ENCODE measurements at regions not wholly inside any gene's neighbourhood (a gene's known extent, or its start where the extent isn't known, plus 50 kb on each side); places are given as distances from the start of the nearest gene placed in this dataset.

DNA sequence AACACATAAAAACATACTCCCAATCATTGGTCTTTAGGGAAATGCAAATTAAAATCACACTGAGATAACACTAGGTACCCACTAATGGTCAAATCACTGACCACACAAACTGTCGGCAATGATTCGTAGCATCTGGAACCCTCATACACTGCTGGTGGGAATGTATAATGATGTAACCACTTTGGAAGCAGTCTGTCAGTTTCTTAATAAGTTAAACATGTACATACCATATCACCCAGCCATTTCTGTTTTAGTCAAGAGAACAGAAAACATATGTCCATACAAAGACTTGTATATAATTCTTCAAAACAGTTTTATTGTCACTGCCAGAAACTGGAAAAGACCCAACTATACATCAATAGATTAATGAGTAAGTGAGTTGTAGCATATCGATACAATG, 63.3 kb upstream of the LRRC3B start:
- no peak overlapping the region for H3K4me3 ChIP-seq (ENCODE audit: low read depth, low read length)
- H3K27me3 ChIP-seq (ENCODE audit: control insufficient read depth, insufficient read depth, low read length) = no peaks in the 10 kb centered on the region
- no peaks in the 10 kb centered on the region for H3K9me3 ChIP-seq (ENCODE audit: control insufficient read depth, insufficient read depth, low read depth, low read length)
- no peak overlapping the region for H3K9ac ChIP-seq (ENCODE audit: low read length)
- no peaks in the 10 kb centered on the region for H3K36me3 ChIP-seq (ENCODE audit: control insufficient read depth, insufficient read depth, low read length)
- H3K27ac ChIP-seq (ENCODE audit: low read depth, low read length) = no peak overlapping the region
- no peaks in the 10 kb centered on the region for H3K4me1 ChIP-seq (ENCODE audit: control insufficient read depth, insufficient read depth, low read length)

DNA sequence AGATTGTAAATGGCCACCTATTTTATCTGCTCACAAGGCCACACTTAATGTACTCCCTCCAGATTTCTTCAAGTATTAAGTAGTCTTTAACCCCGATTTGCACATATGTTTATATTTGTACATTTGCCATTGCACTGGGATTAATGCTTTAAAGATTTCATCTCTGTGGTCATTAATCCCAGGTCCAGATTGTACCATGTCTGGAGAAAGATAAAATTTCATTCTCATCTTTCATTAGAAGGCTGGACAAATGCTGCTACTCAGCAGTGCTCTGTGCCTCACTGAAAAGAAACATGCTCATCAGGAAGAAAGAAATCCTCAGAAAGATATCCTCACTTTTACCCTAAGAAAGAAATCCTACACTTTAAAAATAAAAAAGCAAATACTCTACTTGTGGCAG, 62.5 kb upstream of the LRRC3B start:
- Histone ChIP-seq H3K4me3 (ENCODE audit: low read depth, low read length) (no peak overlapping the region), H3K9me3 (ENCODE audit: control insufficient read depth, insufficient read depth, low read depth, low read length) (no peaks in the 10 kb centered on the region), H3K36me3 (ENCODE audit: control insufficient read depth, insufficient read depth, low read length) (no peaks in the 10 kb centered on the region), H3K27ac (ENCODE audit: low read depth, low read length) (no peak overlapping the region), H3K4me1 (ENCODE audit: control insufficient read depth, insufficient read depth, low read length) (no peaks in the 10 kb centered on the region), H3K9ac (ENCODE audit: low read length) (no peak overlapping the region), H3K27me3 (ENCODE audit: control insufficient read depth, insufficient read depth, low read length) (no peaks in the 10 kb centered on the region)

- H3K4me3 ChIP-seq (ENCODE audit: low read depth, low read length) = no peak overlapping the region
- no peaks in the 10 kb centered on the region for H3K9me3 ChIP-seq (ENCODE audit: control insufficient read depth, insufficient read depth, low read depth, low read length)
- H3K4me1 ChIP-seq (ENCODE audit: control insufficient read depth, insufficient read depth, low read length) = no peaks in the 10 kb centered on the region
- no peak overlapping the region for H3K9ac ChIP-seq (ENCODE audit: low read length)
- H3K27me3 ChIP-seq (ENCODE audit: control insufficient read depth, insufficient read depth, low read length) = no peaks in the 10 kb centered on the region
- no peaks in the 10 kb centered on the region for H3K36me3 ChIP-seq (ENCODE audit: control insufficient read depth, insufficient read depth, low read length)
- no peak overlapping the region for H3K27ac ChIP-seq (ENCODE audit: low read depth, low read length)
These were observed 60.4 kb upstream of the LRRC3B start for GRCh38 chr3:26562021-26562768.
